HTR-8/SVneo (cell line): ENCODE measurements at regions not wholly inside any gene's neighbourhood (a gene's known extent, or its start where the extent isn't known, plus 50 kb on each side); places are given as distances from the start of the nearest gene placed in this dataset.

ENCODE experiments used
- DNase-seq: peaks from one replicate; pipeline ENCODE4 v3.0.0; 2011; ENCODE audit warnings: low spot score, mixed read lengths; ENCODE audit not compliant: insufficient read length
- FAIRE-seq: peaks from 2 replicates; lab custom pipeline; 2011; peaks lifted over from hg19 to GRCh38; lab: Jason Lieb, UNC

- DNase-seq (no peak), FAIRE-seq (no peak)
Measured at GRCh38 chr3:145519398-145520047, 641.5 kb downstream of the PLOD2 start.

GRCh38 chr3:145522179-145522578, 638.8 kb downstream of the PLOD2 start:
- FAIRE-seq (no peak), DNase-seq (no peak)

- DNase-seq (no peak), FAIRE-seq (no peak)
Measured at GRCh38 chr3:145522893-145523651, 637.9 kb downstream of the PLOD2 start.

- FAIRE-seq = no peak
Measured at GRCh38 chr3:145531548-145531947, 629.4 kb downstream of the PLOD2 start.

GRCh38 chr3:145533696-145534095, 627.3 kb downstream of the PLOD2 start:
- no peak for DNase-seq
- no peak for FAIRE-seq

More at GRCh38 chr3:145531548-145531947, 629.4 kb downstream of the PLOD2 start:
- no peak for DNase-seq

GRCh38 chr3:145536461-145536860, 624.5 kb downstream of the PLOD2 start:
- no peak for DNase-seq
- FAIRE-seq = no peak

- DNase-seq = no peak
- FAIRE-seq = no peak
Measured at GRCh38 chr3:145550522-145550921, 610.5 kb downstream of the PLOD2 start.

- DNase-seq (peak; percentile 0), FAIRE-seq (no peak)
Measured at GRCh38 chr3:145557405-145557804, 603.6 kb downstream of the PLOD2 start.

GRCh38 chr3:145578471-145578870, 582.5 kb downstream of the PLOD2 start:
- DNase-seq = no peak
- FAIRE-seq = no peak

GRCh38 chr3:145581694-145582093, 579.3 kb downstream of the PLOD2 start:
- DNase-seq = no peak
- FAIRE-seq = no peak

GRCh38 chr3:145604851-145605250, 556.1 kb downstream of the PLOD2 start:
- DNase-seq (no peak), FAIRE-seq (no peak)

- FAIRE-seq (no peak), DNase-seq (no peak)
Measured at GRCh38 chr3:145620002-145620401, 541.0 kb downstream of the PLOD2 start.

- FAIRE-seq (no peak), DNase-seq (no peak)
Measured at GRCh38 chr3:145620486-145620885, 540.5 kb downstream of the PLOD2 start.

GRCh38 chr3:145623349-145623748, 537.6 kb downstream of the PLOD2 start:
- FAIRE-seq (no peak), DNase-seq (peak; percentile 9)

- DNase-seq = no peak
- FAIRE-seq = no peak
Measured at GRCh38 chr3:145628211-145628610, 532.8 kb downstream of the PLOD2 start.

GRCh38 chr3:145637105-145637504, 523.9 kb downstream of the PLOD2 start:
- DNase-seq (no peak), FAIRE-seq (no peak)

- DNase-seq = no peak
- no peak for FAIRE-seq
Measured at GRCh38 chr3:145639003-145639606, 521.9 kb downstream of the PLOD2 start.

- DNase-seq = no peak
- FAIRE-seq = no peak
Measured at GRCh38 chr3:145639875-145640274, 521.1 kb downstream of the PLOD2 start.

- DNase-seq = no peak
- FAIRE-seq = no peak
Measured at GRCh38 chr3:145648396-145648795, 512.6 kb downstream of the PLOD2 start.

GRCh38 chr3:145649368-145649887, 511.6 kb downstream of the PLOD2 start:
- FAIRE-seq (no peak), DNase-seq (no peak)

GRCh38 chr3:145650170-145650569, 510.8 kb downstream of the PLOD2 start:
- no peak for DNase-seq
- no peak for FAIRE-seq
